ENCODE measurements at regions not wholly inside any gene's neighbourhood (a gene's known extent, or its start where the extent isn't known, plus 50 kb on each side); places are given as distances from the start of the nearest gene placed in this dataset.

DNA sequence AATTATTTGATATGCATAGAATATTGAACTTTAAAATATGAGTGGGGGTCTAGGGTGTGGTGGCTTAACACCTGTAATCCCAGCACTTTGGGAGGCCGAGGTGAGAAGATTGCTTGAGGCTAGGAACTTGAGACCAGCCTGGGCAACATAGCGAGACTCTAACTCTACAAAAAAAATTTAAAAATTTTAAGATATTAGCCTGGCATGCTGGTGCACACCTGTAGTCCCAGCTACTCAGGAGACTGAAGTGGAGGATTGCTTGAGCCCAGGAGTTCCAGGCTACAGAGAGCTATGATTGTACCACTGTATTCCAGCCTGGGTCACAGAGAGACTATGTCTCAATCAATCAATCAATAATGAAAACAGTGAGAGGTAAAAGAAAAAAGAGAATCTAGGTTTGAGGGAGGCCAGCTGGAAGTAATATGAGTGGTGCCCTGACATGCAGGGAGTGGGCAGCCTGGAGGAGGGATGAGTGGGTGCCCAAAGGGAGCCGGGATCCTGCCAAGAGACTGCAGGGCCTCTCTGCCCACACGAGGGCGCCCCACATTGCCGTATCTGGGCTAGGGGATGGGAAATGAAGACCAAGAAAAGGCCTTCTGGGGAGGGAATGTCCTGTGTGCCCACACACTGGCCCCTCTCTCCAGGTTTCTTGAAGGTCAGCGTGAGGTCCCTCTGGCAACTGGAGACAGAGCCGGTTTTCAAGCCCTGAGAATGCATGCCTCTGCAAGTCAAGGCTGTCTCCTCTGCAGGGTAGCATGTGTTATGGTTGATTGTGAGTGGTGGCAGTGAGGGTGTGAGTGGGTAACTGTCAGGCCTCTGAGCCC is 93.9 kb upstream of the PPM1J start:
- no peak overlapping the region for H3K4me3 ChIP-seq (ENCODE audit: low read depth, low read length)
- TF ChIP-seq, protein P1, sequence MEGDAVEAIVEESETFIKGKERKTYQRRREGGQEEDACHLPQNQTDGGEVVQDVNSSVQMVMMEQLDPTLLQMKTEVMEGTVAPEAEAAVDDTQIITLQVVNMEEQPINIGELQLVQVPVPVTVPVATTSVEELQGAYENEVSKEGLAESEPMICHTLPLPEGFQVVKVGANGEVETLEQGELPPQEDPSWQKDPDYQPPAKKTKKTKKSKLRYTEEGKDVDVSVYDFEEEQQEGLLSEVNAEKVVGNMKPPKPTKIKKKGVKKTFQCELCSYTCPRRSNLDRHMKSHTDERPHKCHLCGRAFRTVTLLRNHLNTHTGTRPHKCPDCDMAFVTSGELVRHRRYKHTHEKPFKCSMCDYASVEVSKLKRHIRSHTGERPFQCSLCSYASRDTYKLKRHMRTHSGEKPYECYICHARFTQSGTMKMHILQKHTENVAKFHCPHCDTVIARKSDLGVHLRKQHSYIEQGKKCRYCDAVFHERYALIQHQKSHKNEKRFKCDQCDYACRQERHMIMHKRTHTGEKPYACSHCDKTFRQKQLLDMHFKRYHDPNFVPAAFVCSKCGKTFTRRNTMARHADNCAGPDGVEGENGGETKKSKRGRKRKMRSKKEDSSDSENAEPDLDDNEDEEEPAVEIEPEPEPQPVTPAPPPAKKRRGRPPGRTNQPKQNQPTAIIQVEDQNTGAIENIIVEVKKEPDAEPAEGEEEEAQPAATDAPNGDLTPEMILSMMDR (conservative IDR thresholded peaks at IDR 0.05; ENCODE audit: low read depth, low read length): peak; percentile 97

DNA sequence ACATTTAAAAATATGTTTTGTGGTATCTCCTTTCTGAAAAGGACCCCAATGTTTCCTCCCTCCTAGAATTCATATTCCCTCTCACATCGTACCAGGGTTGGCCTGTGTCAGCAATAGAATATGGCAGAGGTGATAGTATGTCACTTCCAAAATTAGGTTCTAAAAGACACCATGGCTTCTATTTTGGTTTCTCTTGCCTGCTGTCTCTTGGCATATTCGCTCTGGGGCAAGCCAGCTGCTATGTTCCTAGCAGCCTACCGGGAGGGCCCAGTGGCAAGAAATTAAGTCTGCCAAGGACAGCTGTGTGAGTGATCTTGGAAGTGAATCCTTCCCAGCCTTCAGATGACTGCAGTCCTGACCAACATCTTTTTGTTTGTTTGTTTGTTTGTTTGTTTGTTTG is 92.9 kb upstream of the PPM1J start:
- TF ChIP-seq, protein P1 (conservative IDR thresholded peaks at IDR 0.05; ENCODE audit: low read depth, low read length): no peak
- no peak for DNase-seq (ENCODE audit: low read depth)
- H3K4me3 ChIP-seq (ENCODE audit: low read depth, low read length): no peak overlapping the region

More for the DNA sequence above, 93.9 kb upstream of the PPM1J start:
- DNase-seq (ENCODE audit: low read depth): peak; percentile 74

DNA sequence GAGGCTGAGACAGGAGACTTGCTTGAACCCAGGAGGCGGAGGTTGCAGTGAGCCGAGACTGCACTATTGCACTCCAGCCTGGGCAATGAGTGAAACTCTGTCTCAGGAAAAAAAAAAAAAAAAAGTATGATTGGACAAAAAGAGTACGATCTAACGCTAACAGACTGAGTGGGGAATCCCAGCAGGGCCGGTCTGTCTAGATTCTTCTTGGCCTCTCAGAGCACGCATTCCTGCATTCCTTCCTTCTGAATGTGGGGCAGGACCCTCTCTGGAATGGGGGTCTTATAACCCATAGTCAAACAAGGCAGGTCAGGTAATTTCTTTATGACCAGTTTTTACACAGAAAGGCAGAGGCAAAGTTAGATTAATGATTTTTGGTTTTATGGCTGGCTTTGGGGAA is 92.0 kb upstream of the PPM1J start:
- H3K4me3 ChIP-seq (ENCODE audit: low read depth, low read length): no peak overlapping the region
- no peak for DNase-seq (ENCODE audit: low read depth)
- TF ChIP-seq, protein P1 (conservative IDR thresholded peaks at IDR 0.05; ENCODE audit: low read depth, low read length): no peak

DNA sequence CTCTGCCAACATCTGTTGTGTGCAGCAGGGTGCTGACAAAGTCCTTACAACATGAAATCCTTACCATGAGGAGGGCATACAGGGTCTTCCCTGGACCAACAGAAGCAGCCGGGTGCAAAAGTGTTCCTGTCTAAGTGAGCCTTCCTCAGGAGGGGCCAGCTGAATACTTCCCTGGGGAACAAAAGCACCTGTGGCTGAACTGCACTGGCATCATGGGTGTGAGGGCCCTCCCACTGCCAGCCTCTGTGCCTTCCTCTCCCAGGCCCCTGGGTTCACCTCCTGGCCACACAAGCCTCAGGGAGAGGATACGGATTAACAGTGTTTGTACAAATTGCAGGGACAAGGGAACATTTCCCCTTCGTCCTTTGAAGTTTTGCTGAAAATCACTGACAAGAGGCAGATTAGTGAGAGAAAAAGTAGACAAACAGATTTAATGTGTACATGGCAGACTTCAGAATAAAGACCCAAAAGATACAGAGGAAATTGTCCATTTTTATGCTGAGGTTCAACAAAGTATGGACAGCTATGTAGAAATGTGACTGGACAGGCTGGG is 91.0 kb upstream of the PPM1J start:
- TF ChIP-seq, protein P1 (conservative IDR thresholded peaks at IDR 0.05; ENCODE audit: low read depth, low read length): no peak
- no peak overlapping the region for H3K4me3 ChIP-seq (ENCODE audit: low read depth, low read length)
- no peak for DNase-seq (ENCODE audit: low read depth)

DNA sequence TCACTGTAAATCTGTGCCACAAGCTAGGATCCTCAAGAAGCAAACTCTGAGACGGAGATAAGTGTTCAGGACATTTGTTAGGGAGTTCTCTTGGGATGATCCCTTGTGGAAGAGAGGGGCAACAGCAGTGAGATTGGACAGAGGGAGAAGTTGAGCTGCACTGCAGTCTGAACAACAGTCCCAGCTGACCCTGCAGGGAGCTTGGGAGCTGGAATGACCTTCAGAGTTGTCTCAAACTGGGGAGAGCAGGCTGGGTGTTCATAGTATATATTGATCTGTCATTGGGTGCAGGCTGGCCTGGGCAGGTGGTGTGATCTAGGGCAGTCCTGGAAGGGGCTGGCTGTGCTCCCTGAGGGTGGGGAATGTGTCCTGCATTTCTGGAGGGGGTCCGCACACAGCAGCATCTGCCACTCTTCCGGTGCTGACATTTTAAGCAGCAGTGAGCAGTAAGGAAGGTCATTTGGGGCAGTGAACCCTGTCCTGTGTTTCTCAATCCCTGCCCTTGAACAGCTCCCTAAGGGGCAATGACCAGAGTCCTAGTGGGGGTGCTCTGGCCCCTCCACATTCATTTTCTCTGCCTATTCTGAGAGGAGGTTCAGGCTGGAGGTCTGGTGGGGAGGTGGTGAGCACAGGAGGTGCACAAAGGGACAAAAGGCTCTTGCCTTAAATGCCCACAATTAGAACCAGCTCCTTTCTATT is 90.2 kb upstream of the PPM1J start:
- TF ChIP-seq, protein P1 (conservative IDR thresholded peaks at IDR 0.05; ENCODE audit: low read depth, low read length): no peak
- DNase-seq (ENCODE audit: low read depth): no peak
- H3K4me3 ChIP-seq (ENCODE audit: low read depth, low read length): no peak overlapping the region

DNA sequence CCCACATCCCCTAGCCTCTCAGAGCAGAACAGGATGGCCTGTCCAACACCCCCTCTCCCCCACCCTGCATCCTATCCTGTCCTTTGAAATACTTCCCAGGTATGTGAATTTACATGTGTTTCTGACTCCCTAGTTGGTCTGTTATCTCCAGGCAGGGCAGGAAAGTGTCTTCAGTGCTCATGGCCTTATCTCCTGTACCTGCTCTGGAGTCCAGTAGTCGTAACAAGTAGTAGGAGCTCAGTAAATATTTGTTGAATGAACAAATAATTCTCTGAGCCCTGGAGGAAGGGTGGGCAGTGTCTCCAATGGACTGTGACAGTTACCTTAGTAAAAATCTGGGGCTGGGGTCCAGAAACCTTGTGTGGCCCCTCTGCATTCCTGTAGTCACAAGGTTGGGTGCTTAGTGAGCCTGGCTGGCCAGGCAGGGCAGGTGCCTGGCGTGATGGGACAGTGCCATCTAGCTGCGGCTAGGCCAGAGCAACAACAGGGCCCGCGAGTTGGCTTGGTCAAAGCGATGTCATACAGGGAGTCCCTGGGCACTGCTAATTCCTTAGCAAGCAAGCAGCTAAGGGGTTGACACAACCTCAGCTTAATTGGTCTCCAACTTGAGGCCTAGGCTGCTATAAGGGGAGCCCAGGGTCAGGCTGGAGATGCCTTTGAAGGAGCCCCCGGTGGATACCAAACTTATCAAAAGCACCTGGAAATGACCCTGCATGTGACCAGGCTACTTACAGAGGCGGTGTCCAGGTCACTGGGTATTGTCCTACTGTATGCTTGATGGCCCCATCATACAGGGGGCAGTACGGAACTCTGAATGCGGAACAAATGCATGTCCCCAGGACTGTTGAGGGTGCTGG is 89.0 kb upstream of the PPM1J start:
- TF ChIP-seq, protein P1 (conservative IDR thresholded peaks at IDR 0.05; ENCODE audit: low read depth, low read length): peak; percentile 96
- peak; percentile 84 for DNase-seq (ENCODE audit: low read depth)
- H3K4me3 ChIP-seq (ENCODE audit: low read depth, low read length): no peak overlapping the region
